IMR-90 (cell line): ENCODE measurements at regions not wholly inside any gene's neighbourhood (a gene's known extent, or its start where the extent isn't known, plus 50 kb on each side); places are given as distances from the start of the nearest gene placed in this dataset.

Experiments
- ATAC-seq: fragments of 200-7000 bp; cut with Tn5 transposase; 2 replicates; pipeline ENCODE4 v1.9.1; 2020; ENCODE audit warnings: low read depth, mild to moderate bottlenecking, moderate library complexity
- BruUV-seq: library from RNA; stranded (reverse); fragments of 400-500 nt; replicated peaks from 2 replicates; lab custom pipeline; 2021; lab: Mats Ljungman, UMichigan
- CTCF ChIA-PET: fragments of 300-600 bp; formaldehyde crosslinking; extraction: SDS; loops from one replicate; lab custom pipeline; 2021; ENCODE audit warnings: antibody characterized with exemption; lab: Yijun Ruan, JAX
- POLR2A ChIA-PET: fragments of 300-600 bp; sonication (Branson Sonifier 250); formaldehyde crosslinking; loops from one replicate; lab custom pipeline; 2022; ENCODE audit warnings: antibody characterized with exemption; ENCODE audit not compliant: unreplicated experiment; lab: Charles Lee
- DNase-seq: peaks from one replicate; pipeline ENCODE4 v3.0.0; 2013
- H2AFZ ChIP-seq: replicated peaks from 2 replicates; pipeline ENCODE3; 2013; ENCODE audit warnings: low read length, mild to moderate bottlenecking; ENCODE audit not compliant: poor library complexity
- H2AK5ac ChIP-seq: 2 replicates; pipeline ENCODE4 v1.6.1; 2013; ENCODE audit warnings: low read depth, low read length, inconsistent platforms
- H2AK9ac ChIP-seq: replicated peaks from 2 replicates; pipeline ENCODE3; 2013; ENCODE audit warnings: mild to moderate bottlenecking, low read depth, low read length, moderate library complexity; ENCODE audit not compliant: poor library complexity
- H2BK120ac ChIP-seq: 2 replicates; pipeline ENCODE4 v1.6.1; 2013; ENCODE audit warnings: low read depth, low read length, inconsistent platforms
- H2BK15ac ChIP-seq: 3 replicates; pipeline ENCODE4 v1.6.1; 2013; ENCODE audit warnings: low read depth, low read length, inconsistent platforms
- H2BK20ac ChIP-seq: 2 replicates; pipeline ENCODE4 v1.6.1; 2013; ENCODE audit warnings: low read depth, mild to moderate bottlenecking, inconsistent platforms, low read length, moderate library complexity
- H2BK5ac ChIP-seq: 2 replicates; pipeline ENCODE4 v1.6.1; 2013; ENCODE audit warnings: mild to moderate bottlenecking, low read depth, low read length, inconsistent platforms; ENCODE audit not compliant: poor library complexity, severe bottlenecking
- H3K14ac ChIP-seq: replicated peaks from 2 replicates; pipeline ENCODE4 v1.6.1; 2013; ENCODE audit warnings: low read depth, low read length, inconsistent platforms
- H3K18ac ChIP-seq: 2 replicates; pipeline ENCODE4 v1.6.1; 2013; ENCODE audit warnings: low read depth, low read length, control low read depth
- H3K23ac ChIP-seq: 2 replicates; pipeline ENCODE4 v1.6.1; 2013; ENCODE audit warnings: low read depth, low read length, inconsistent platforms
- H3K27ac ChIP-seq: 2 replicates; pipeline ENCODE4 v1.5.1; 2013; ENCODE audit warnings: mild to moderate bottlenecking, control low read depth, low read length; ENCODE audit not compliant: insufficient read depth
- H3K27me3 ChIP-seq: 2 replicates; pipeline ENCODE4 v1.6.1; 2013; ENCODE audit warnings: low read length; ENCODE audit not compliant: control insufficient read depth, insufficient read depth
- H3K36me3 ChIP-seq: 2 replicates; pipeline ENCODE4 v1.6.1; 2013; ENCODE audit warnings: low read length, mixed read lengths; ENCODE audit not compliant: control insufficient read depth, insufficient read depth
- H3K4ac ChIP-seq: 2 replicates; pipeline ENCODE4 v1.6.1; 2013; ENCODE audit warnings: low read depth, low read length, inconsistent platforms
- H3K4me1 ChIP-seq: 2 replicates; pipeline ENCODE4 v1.6.1; 2013; ENCODE audit warnings: low read length, mixed read lengths; ENCODE audit not compliant: control insufficient read depth, insufficient read depth
- H3K4me2 ChIP-seq: 2 replicates; pipeline ENCODE4 v1.6.1; 2013; ENCODE audit warnings: low read depth, mild to moderate bottlenecking, control low read depth, low read length, moderate library complexity
- H3K4me3 ChIP-seq: 2 replicates; pipeline ENCODE4 v1.5.1; 2013; ENCODE audit warnings: low read depth, mild to moderate bottlenecking, control low read depth, low read length, moderate library complexity; ENCODE audit not compliant: insufficient read depth
- H3K56ac ChIP-seq: 2 replicates; pipeline ENCODE4 v1.6.1; 2013; ENCODE audit warnings: low read length, inconsistent platforms; ENCODE audit not compliant: insufficient read depth; ENCODE audit errors: extremely low read depth
- H3K79me1 ChIP-seq, 2 experiments: 2 replicates each; pipeline ENCODE4 v1.6.1; 2013; ENCODE audit warnings: low read length in 2 of 2, inconsistent platforms in 1 of 2, low read depth in 1 of 2
- H3K9ac ChIP-seq: 2 replicates; pipeline ENCODE4 v1.6.1; 2013; ENCODE audit warnings: low read depth, low read length, control low read depth
- H3K9me1 ChIP-seq: 2 replicates; pipeline ENCODE4 v1.6.1; 2013; ENCODE audit warnings: low read length, inconsistent platforms; ENCODE audit not compliant: insufficient read depth
- H3K9me3 ChIP-seq: 2 replicates; pipeline ENCODE4 v1.6.1; 2013; ENCODE audit warnings: low read length; ENCODE audit not compliant: control insufficient read depth, insufficient read depth
- H4K20me1 ChIP-seq: 2 replicates; pipeline ENCODE4 v1.6.1; 2013; ENCODE audit warnings: low read length, inconsistent platforms; ENCODE audit not compliant: insufficient read depth
- H4K5ac ChIP-seq: 2 replicates; pipeline ENCODE4 v1.6.1; 2013; ENCODE audit warnings: mild to moderate bottlenecking, low read depth, low read length, control low read depth
- H4K8ac ChIP-seq, 2 experiments: 2 replicates each; pipeline ENCODE4 v1.6.1; 2013; ENCODE audit warnings: low read depth in 2 of 2, low read length in 2 of 2, control low read depth in 1 of 2, inconsistent platforms in 1 of 2
- H4K91ac ChIP-seq: 2 replicates; pipeline ENCODE4 v1.6.1; 2013; ENCODE audit warnings: low read depth, low read length, inconsistent platforms; ENCODE audit not compliant: insufficient read depth
- BHLHE40 ChIP-seq: fragments of 150-350 bp; IDR thresholded peaks from 2 replicates; pipeline ENCODE4 v1.6.1; 2016; ENCODE audit warnings: mild to moderate bottlenecking, low read depth, low read length
- CEBPB ChIP-seq: IDR thresholded peaks from 2 replicates; pipeline ENCODE4 v1.6.1; 2012; ENCODE audit warnings: low read depth, low read length, improper control_type of control experiment
- CHD1 ChIP-seq: IDR thresholded peaks from 2 replicates; pipeline ENCODE4 v1.6.1; 2012; ENCODE audit warnings: low read depth, low read length, improper control_type of control experiment
- FOS ChIP-seq: fragments of 150-350 bp; IDR thresholded peaks from 2 replicates; pipeline ENCODE4 v1.6.1; 2016; ENCODE audit warnings: low read depth, low read length
- MAFK ChIP-seq: IDR thresholded peaks from 2 replicates; pipeline ENCODE4 v1.6.1; 2012; ENCODE audit warnings: low read depth, low read length, improper control_type of control experiment
- MAZ ChIP-seq: IDR thresholded peaks from 2 replicates; pipeline ENCODE4 v1.6.1; 2012; ENCODE audit warnings: low read depth, mild to moderate bottlenecking, low read length, improper control_type of control experiment, moderate library complexity, borderline replicate concordance
- MXI1 ChIP-seq: IDR thresholded peaks from 2 replicates; pipeline ENCODE4 v1.6.1; 2012; ENCODE audit warnings: low read depth, mild to moderate bottlenecking, low read length, moderate library complexity, borderline replicate concordance
- NFE2L2 ChIP-seq: fragments of 150-350 bp; IDR thresholded peaks from 2 replicates; pipeline ENCODE4 v1.6.1; 2016; ENCODE audit warnings: low read depth, mild to moderate bottlenecking, low read length
- POLR2A ChIP-seq: IDR thresholded peaks from 2 replicates; pipeline ENCODE4 v1.6.1; 2012; ENCODE audit warnings: mild to moderate bottlenecking, low read depth, low read length
- RAD21 ChIP-seq: IDR thresholded peaks from 2 replicates; pipeline ENCODE4 v1.6.1; 2012; ENCODE audit warnings: low read length, improper control_type of control experiment
- RCOR1 ChIP-seq: IDR thresholded peaks from 2 replicates; pipeline ENCODE4 v1.6.1; 2012; ENCODE audit warnings: mild to moderate bottlenecking, low read length, improper control_type of control experiment; ENCODE audit not compliant: insufficient replicate concordance
- RFX5 ChIP-seq: IDR thresholded peaks from 2 replicates; pipeline ENCODE4 v1.8.0; 2012; ENCODE audit warnings: low read depth, mild to moderate bottlenecking, low read length, moderate library complexity
- SMC3 ChIP-seq: fragments of 150-350 bp; IDR thresholded peaks from 2 replicates; pipeline ENCODE4 v1.6.1; 2016; ENCODE audit warnings: low read depth, mild to moderate bottlenecking, antibody characterized with exemption, low read length, moderate library complexity
- WGBS, 2 experiments: methylation state at CpG; one replicate each; pipeline versions ENCODE4 v1.1.5 to v1.1.7; 2013; ENCODE audit warnings: missing lambda C conversion rate in 2 of 2; ENCODE audit not compliant: insufficient read length in 1 of 2; ENCODE audit errors: extremely low coverage in 2 of 2; 5-methylcytosine and 5-hydroxymethylcytosine counted together
- dilution Hi-C: fragments of 300-500 bp; cut with HindIII; formaldehyde crosslinking; loops from one replicate; pipeline ENCODE4 v1.14.3; 2018; ENCODE audit warnings: low sequenced_read_pairs; ENCODE audit not compliant: unreplicated experiment
- in situ Hi-C: fragments of 300-500 bp; cut with MboI; formaldehyde crosslinking; loops from 3 replicates; pipeline ENCODE4 v1.14.3; 2019; ENCODE audit warnings: low sequenced_read_pairs, inconsistent platforms, mixed read lengths
- intact Hi-C: fragments of 100-400 bp; cut with micrococcal nuclease; formaldehyde crosslinking; loops from 2 replicates; pipeline ENCODE4 v1.10.0; 2022
- TF ChIP-seq, protein P1 (sequence below): conservative IDR thresholded peaks from 2 replicates; pipeline ENCODE4 v1.5.1; 2012; ENCODE audit warnings: mild to moderate bottlenecking, low read depth, low read length, improper control_type of control experiment
- TF ChIP-seq, protein P2 (sequence below): fragments of 150-350 bp; IDR thresholded peaks from 2 replicates; pipeline ENCODE4 v1.6.1; 2017; ENCODE audit warnings: mild to moderate bottlenecking, antibody characterized with exemption, low read length, low read depth

DNA sequence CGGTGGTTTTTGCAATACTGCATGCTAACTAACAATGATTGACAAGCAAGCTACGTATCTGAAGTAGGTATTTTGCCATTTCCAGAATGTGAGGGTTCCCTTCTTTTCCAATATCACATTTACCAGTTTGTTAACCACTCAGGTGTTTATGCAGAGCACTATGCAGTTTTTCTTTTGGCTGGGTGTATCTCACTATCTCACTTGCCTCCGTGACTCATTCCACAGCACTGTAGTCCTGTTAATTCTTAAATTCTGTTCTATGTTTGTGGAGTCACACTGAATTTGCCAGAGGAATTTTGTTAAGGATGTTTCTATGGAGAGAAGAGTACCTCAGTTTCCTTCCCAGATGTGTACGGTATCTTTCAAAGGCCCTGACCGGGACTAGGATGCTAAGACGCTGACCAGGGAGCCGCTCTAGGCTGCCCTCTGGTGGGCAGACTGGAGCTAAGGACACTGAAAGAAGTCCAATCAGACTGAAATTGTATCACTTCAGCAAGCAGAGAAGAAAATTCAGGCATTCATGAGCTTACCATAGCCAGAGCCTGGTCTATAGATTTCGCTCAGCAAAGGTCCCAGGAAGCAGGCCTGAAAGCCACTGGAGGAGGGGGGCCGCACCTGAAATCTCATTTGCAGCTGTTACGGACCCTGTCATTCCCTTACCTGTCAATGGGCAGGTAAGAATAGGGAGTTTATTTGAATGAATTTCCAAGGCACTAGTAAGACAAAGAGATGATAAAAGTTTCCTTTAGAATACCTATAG, 388.4 kb upstream of the SPOCK3 start (continued):
- TF ChIP-seq RFX5: no peak

DNA sequence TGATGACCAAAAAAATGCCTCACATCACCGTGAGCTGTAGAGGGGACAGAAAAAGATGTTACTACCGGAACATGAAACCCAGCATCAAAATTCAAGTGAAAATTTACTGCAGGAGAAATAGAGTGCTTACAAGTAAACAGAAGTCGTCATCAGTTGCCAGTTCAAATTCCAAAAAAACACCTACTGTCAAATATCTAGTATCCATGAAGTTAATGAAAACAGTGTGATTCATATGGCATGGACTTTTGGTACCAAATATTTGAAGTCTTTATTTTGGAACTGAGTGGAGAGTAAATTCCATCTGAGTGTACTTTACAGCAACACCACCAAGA, 388.9 kb upstream of the SPOCK3 start:
- no peak overlapping the region for H2AK5ac ChIP-seq
- no peak overlapping the region for H3K23ac ChIP-seq
- dilution Hi-C loops: no loop called here
- H3K9ac ChIP-seq: no peak overlapping the region
- H4K20me1 ChIP-seq: no peaks in the 10 kb centered on the region
- CTCF ChIA-PET: interaction anchor here (0.6 to 0.9 kb wide), 2 partner anchors 58 to 487 kb away, joined by 3 to 4 read pairs; no protein-coding TSS in a partner anchor
- no peak overlapping the region for H2AFZ ChIP-seq
- H2BK15ac ChIP-seq: no peak overlapping the region
- intact Hi-C loops: loop anchor here (10.0 kb wide), 1 partner anchor 532 kb away; no protein-coding TSS in a partner anchor
- DNase-seq: no peak
- H2AK9ac ChIP-seq: no peak overlapping the region
- POLR2A ChIA-PET: no interaction called here
- H2BK5ac ChIP-seq: no peak overlapping the region
- no peaks in the 10 kb centered on the region for H3K79me1 ChIP-seq
- H4K5ac ChIP-seq: no peak overlapping the region
- no peaks in the 10 kb centered on the region for H3K27me3 ChIP-seq
- no peak overlapping the region for H3K18ac ChIP-seq
- no peak overlapping the region for H3K27ac ChIP-seq
- no peak overlapping the region for H3K4me3 ChIP-seq
- H3K4ac ChIP-seq: no peak overlapping the region
- no peak overlapping the region for H3K56ac ChIP-seq
- H3K4me2 ChIP-seq: no peak overlapping the region
- H3K4me1 ChIP-seq: no peaks in the 10 kb centered on the region
- H4K8ac ChIP-seq: no peak overlapping the region
- no peaks in the 10 kb centered on the region for H3K9me1 ChIP-seq
- in situ Hi-C loops: no loop called here
- BruUV-seq: no TSS peak
- H3K36me3 ChIP-seq: no peaks in the 10 kb centered on the region
- WGBS, 2 experiments: 60% methylated on average over 1 of the region's 3 CpGs; no CpG with 5 or more reads in 1 of the 2 experiments
- H2BK20ac ChIP-seq: no peak overlapping the region
- H3K14ac ChIP-seq: no peak overlapping the region
- no peak overlapping the region for H2BK120ac ChIP-seq
- no peak overlapping the region for H4K91ac ChIP-seq
- ATAC-seq: no peak
- H3K9me3 ChIP-seq: peaks cover 2% of the 10 kb centered on the region; the same call in 1 of the 2 replicates
- no peak for TF ChIP-seq BHLHE40
- TF ChIP-seq, protein P1, sequence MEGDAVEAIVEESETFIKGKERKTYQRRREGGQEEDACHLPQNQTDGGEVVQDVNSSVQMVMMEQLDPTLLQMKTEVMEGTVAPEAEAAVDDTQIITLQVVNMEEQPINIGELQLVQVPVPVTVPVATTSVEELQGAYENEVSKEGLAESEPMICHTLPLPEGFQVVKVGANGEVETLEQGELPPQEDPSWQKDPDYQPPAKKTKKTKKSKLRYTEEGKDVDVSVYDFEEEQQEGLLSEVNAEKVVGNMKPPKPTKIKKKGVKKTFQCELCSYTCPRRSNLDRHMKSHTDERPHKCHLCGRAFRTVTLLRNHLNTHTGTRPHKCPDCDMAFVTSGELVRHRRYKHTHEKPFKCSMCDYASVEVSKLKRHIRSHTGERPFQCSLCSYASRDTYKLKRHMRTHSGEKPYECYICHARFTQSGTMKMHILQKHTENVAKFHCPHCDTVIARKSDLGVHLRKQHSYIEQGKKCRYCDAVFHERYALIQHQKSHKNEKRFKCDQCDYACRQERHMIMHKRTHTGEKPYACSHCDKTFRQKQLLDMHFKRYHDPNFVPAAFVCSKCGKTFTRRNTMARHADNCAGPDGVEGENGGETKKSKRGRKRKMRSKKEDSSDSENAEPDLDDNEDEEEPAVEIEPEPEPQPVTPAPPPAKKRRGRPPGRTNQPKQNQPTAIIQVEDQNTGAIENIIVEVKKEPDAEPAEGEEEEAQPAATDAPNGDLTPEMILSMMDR: no peak
- TF ChIP-seq RFX5: no peak
- TF ChIP-seq RCOR1: no peak
- TF ChIP-seq MXI1: no peak
- TF ChIP-seq RAD21: no peak
- no peak for TF ChIP-seq CEBPB
- TF ChIP-seq MAFK: no peak
- no peak for TF ChIP-seq CHD1
- no peak for TF ChIP-seq NFE2L2
- TF ChIP-seq FOS: no peak
- TF ChIP-seq MAZ: no peak
- TF ChIP-seq, protein P2, sequence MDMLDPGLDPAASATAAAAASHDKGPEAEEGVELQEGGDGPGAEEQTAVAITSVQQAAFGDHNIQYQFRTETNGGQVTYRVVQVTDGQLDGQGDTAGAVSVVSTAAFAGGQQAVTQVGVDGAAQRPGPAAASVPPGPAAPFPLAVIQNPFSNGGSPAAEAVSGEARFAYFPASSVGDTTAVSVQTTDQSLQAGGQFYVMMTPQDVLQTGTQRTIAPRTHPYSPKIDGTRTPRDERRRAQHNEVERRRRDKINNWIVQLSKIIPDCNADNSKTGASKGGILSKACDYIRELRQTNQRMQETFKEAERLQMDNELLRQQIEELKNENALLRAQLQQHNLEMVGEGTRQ: no peak
- TF ChIP-seq POLR2A: no peak
- no peak for TF ChIP-seq SMC3
